Ovary (tissue), 3 donors: ENCODE measurements at regions not wholly inside any gene's neighbourhood (a gene's known extent, or its start where the extent isn't known, plus 50 kb on each side); places are given as distances from the start of the nearest gene placed in this dataset.

ENCODE experiments used
- EP300 ChIP-seq: sonication (generic); formaldehyde crosslinking; IDR thresholded peaks from one replicate; pipeline ENCODE4 v1.6.1; 2017; ENCODE audit warnings: antibody characterized with exemption
- POLR2A ChIP-seq: fragments of 450-650 bp; IDR thresholded peaks from one replicate; pipeline ENCODE4 v1.6.1; 2017; ENCODE audit warnings: antibody characterized with exemption, mild to moderate bottlenecking, moderate library complexity
- TF ChIP-seq, protein P1 (sequence below), 3 donors: fragments of 450-650 bp in 2 of 3; fragments of 200-600 bp in 1 of 3; IDR thresholded peaks; one replicate each; pipeline versions ENCODE4 v1.5.1 to v1.8.0; 2016 to 2022; ENCODE audit warnings: antibody characterized with exemption in 3 of 3, mild to moderate bottlenecking in 1 of 3
- donor health status: DM: no; HTN: no; CAD: no.

DNA sequence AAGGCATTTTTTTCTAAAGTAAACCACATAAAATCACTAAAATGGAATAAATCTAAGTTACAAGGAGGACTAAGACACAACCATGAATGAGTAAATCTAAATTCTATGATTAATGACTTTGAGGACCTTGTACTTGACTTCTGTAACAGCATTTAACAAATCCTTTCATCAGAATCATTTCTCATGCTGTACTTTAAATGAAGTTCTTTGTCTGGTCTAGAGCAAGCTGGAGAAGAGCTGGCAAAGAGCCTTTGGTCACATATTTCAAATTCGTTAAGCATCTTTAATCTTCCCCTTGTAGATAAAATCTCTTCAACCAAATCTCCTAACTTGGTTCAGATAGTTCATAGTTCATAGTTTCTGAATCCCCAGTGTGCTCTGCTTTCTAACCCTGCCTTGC lies 405.4 kb downstream of the PTPRC start:
- TF ChIP-seq, protein P1, sequence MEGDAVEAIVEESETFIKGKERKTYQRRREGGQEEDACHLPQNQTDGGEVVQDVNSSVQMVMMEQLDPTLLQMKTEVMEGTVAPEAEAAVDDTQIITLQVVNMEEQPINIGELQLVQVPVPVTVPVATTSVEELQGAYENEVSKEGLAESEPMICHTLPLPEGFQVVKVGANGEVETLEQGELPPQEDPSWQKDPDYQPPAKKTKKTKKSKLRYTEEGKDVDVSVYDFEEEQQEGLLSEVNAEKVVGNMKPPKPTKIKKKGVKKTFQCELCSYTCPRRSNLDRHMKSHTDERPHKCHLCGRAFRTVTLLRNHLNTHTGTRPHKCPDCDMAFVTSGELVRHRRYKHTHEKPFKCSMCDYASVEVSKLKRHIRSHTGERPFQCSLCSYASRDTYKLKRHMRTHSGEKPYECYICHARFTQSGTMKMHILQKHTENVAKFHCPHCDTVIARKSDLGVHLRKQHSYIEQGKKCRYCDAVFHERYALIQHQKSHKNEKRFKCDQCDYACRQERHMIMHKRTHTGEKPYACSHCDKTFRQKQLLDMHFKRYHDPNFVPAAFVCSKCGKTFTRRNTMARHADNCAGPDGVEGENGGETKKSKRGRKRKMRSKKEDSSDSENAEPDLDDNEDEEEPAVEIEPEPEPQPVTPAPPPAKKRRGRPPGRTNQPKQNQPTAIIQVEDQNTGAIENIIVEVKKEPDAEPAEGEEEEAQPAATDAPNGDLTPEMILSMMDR (IDR thresholded peaks at IDR 0.05) = no peak
- TF ChIP-seq EP300 (no peak), POLR2A (no peak)
